ENCODE measurements at regions not wholly inside any gene's neighbourhood (a gene's known extent, or its start where the extent isn't known, plus 50 kb on each side); places are given as distances from the start of the nearest gene placed in this dataset.

- no peak overlapping the region for H3K4me3 ChIP-seq
- H3K36me3 ChIP-seq, result no peaks in the 10 kb centered on the region
- DNase-seq (ENCODE audit: extremely low spot score in 2 of 2), result no peak
- H3K4me1 ChIP-seq, result no peaks in the 10 kb centered on the region
- no peak overlapping the region for H3K27ac ChIP-seq
- TF ChIP-seq CTCF (IDR thresholded peaks at IDR 0.05) (no peak), POLR2AphosphoS5 (IDR thresholded peaks at IDR 0.05; ENCODE audit: insufficient read depth in 1 of 2, low read depth in 1 of 2) (no peak), POLR2A (IDR thresholded peaks at IDR 0.05) (no peak)
- intact Hi-C loops (cut with DNase I), result no loop called here
- no peaks in the 10 kb centered on the region for H3K9me3 ChIP-seq
- H3K27me3 ChIP-seq, result no peaks in the 10 kb centered on the region
These were observed 183.8 kb upstream of the THBS1 start for GRCh38 chr15:39396979-39397615.

- DNase-seq (ENCODE audit: extremely low spot score in 2 of 2), result no peak
- Histone ChIP-seq H3K4me3 (no peak overlapping the region), H3K27me3 (no peaks in the 10 kb centered on the region), H3K9me3 (no peaks in the 10 kb centered on the region), H3K36me3 (no peaks in the 10 kb centered on the region), H3K27ac (no peak overlapping the region), H3K4me1 (no peaks in the 10 kb centered on the region)
- intact Hi-C loops (cut with DNase I), result no loop called here
- no peak for TF ChIP-seq CTCF (IDR thresholded peaks at IDR 0.05)
- no peak for TF ChIP-seq POLR2AphosphoS5 (IDR thresholded peaks at IDR 0.05; ENCODE audit: insufficient read depth in 1 of 2, low read depth in 1 of 2)
- no peak for TF ChIP-seq POLR2A (IDR thresholded peaks at IDR 0.05)
These were observed 183.0 kb upstream of the THBS1 start for GRCh38 chr15:39397883-39398282.

GRCh38 chr15:39399600-39399999 is 181.3 kb upstream of the THBS1 start:
- Histone ChIP-seq H3K27ac (no peak overlapping the region), H3K36me3 (no peaks in the 10 kb centered on the region), H3K9me3 (no peaks in the 10 kb centered on the region), H3K27me3 (no peaks in the 10 kb centered on the region), H3K4me3 (no peak overlapping the region), H3K4me1 (no peaks in the 10 kb centered on the region)
- TF ChIP-seq POLR2A (IDR thresholded peaks at IDR 0.05), result no peak
- TF ChIP-seq POLR2AphosphoS5 (IDR thresholded peaks at IDR 0.05; ENCODE audit: insufficient read depth in 1 of 2, low read depth in 1 of 2), result no peak
- TF ChIP-seq CTCF (IDR thresholded peaks at IDR 0.05), result no peak
- intact Hi-C loops (cut with DNase I), result no loop called here
- DNase-seq (ENCODE audit: extremely low spot score in 2 of 2), result no peak

- intact Hi-C loops (cut with DNase I), result loop anchor here (10.0 kb wide), 1 partner anchor 65 kb away; no protein-coding TSS in a partner anchor
- no peaks in the 10 kb centered on the region for H3K9me3 ChIP-seq
- no peaks in the 10 kb centered on the region for H3K27me3 ChIP-seq
- H3K27ac ChIP-seq, result no peak overlapping the region
- H3K4me1 ChIP-seq, result no peaks in the 10 kb centered on the region
- no peak for DNase-seq (ENCODE audit: extremely low spot score in 2 of 2)
- no peak for TF ChIP-seq POLR2A (IDR thresholded peaks at IDR 0.05)
- no peak for TF ChIP-seq CTCF (IDR thresholded peaks at IDR 0.05)
- no peak for TF ChIP-seq POLR2AphosphoS5 (IDR thresholded peaks at IDR 0.05; ENCODE audit: insufficient read depth in 1 of 2, low read depth in 1 of 2)
- no peak overlapping the region for H3K4me3 ChIP-seq
- H3K36me3 ChIP-seq, result no peaks in the 10 kb centered on the region
These were observed 180.9 kb upstream of the THBS1 start for GRCh38 chr15:39400002-39400401.

GRCh38 chr15:39400821-39401550 is 179.9 kb upstream of the THBS1 start:
- intact Hi-C loops (cut with DNase I), result loop anchor here (10.0 kb wide), 1 partner anchor 66 kb away; no protein-coding TSS in a partner anchor
- DNase-seq (ENCODE audit: extremely low spot score in 2 of 2), result no peak
- Histone ChIP-seq H3K36me3 (no peaks in the 10 kb centered on the region), H3K9me3 (no peaks in the 10 kb centered on the region), H3K4me1 (no peaks in the 10 kb centered on the region), H3K4me3 (no peak overlapping the region), H3K27ac (no peak overlapping the region), H3K27me3 (no peaks in the 10 kb centered on the region)
- TF ChIP-seq CTCF (IDR thresholded peaks at IDR 0.05) (no peak), POLR2AphosphoS5 (IDR thresholded peaks at IDR 0.05; ENCODE audit: insufficient read depth in 1 of 2, low read depth in 1 of 2) (no peak), POLR2A (IDR thresholded peaks at IDR 0.05) (no peak)

Measured in vagina (tissue), 2 donors.